Glutamatergic neuron (in vitro differentiated cells): ENCODE measurements at regions not wholly inside any gene's neighbourhood (a gene's known extent, or its start where the extent isn't known, plus 50 kb on each side); places are given as distances from the start of the nearest gene placed in this dataset.

ENCODE experiments used
- DNase-seq: peaks from one replicate; pipeline ENCODE4 v3.0.0; 2022
- H3K27ac Mint-ChIP-seq: one replicate; pipeline ENCODE4 v1.8.0; 2020; ENCODE audit warnings: mild to moderate bottlenecking, mixed read lengths, inconsistent platforms; ENCODE audit not compliant: unreplicated experiment
- H3K27me3 Mint-ChIP-seq: one replicate; pipeline ENCODE4 v1.8.0; 2020; ENCODE audit warnings: mild to moderate bottlenecking, moderate library complexity, mixed read lengths, inconsistent platforms; ENCODE audit not compliant: unreplicated experiment
- H3K36me3 Mint-ChIP-seq: one replicate; pipeline ENCODE4 v1.8.0; 2020; ENCODE audit warnings: mild to moderate bottlenecking, mixed read lengths, inconsistent platforms; ENCODE audit not compliant: unreplicated experiment
- H3K4me1 Mint-ChIP-seq: one replicate; pipeline ENCODE4 v1.8.0; 2020; ENCODE audit warnings: mild to moderate bottlenecking, low read depth, mixed read lengths, inconsistent platforms; ENCODE audit not compliant: unreplicated experiment
- H3K4me3 Mint-ChIP-seq: one replicate; pipeline ENCODE4 v1.8.0; 2020; ENCODE audit warnings: mild to moderate bottlenecking, mixed read lengths, inconsistent platforms; ENCODE audit not compliant: unreplicated experiment
- H3K9me3 Mint-ChIP-seq: one replicate; pipeline ENCODE4 v1.8.0; 2020; ENCODE audit warnings: mild to moderate bottlenecking, moderate library complexity, mixed read lengths, inconsistent platforms; ENCODE audit not compliant: unreplicated experiment
- CTCF ChIP-seq: fragments of 200-600 bp; sonication (generic); IDR thresholded peaks from one replicate; pipeline ENCODE4 v1.5.0; 2021; ENCODE audit not compliant: partially characterized antibody, unreplicated experiment

- no peaks in the 10 kb centered on the region for H3K4me1 Mint-ChIP-seq
- H3K27me3 Mint-ChIP-seq: no peaks in the 10 kb centered on the region
- no peak for TF ChIP-seq CTCF
- H3K36me3 Mint-ChIP-seq: no peaks in the 10 kb centered on the region
- no peak overlapping the region for H3K27ac Mint-ChIP-seq
- no peaks in the 10 kb centered on the region for H3K9me3 Mint-ChIP-seq
- DNase-seq: no peak
- H3K4me3 Mint-ChIP-seq: no peak overlapping the region
Observed at GRCh38 chr21:20308586-20309315, 689.5 kb upstream of the NCAM2 start.

GRCh38 chr21:20311234-20311787 is 686.9 kb upstream of the NCAM2 start:
- no peak for TF ChIP-seq CTCF
- DNase-seq: no peak
- no peak overlapping the region for H3K27ac Mint-ChIP-seq
- no peaks in the 10 kb centered on the region for H3K27me3 Mint-ChIP-seq
- no peak overlapping the region for H3K4me3 Mint-ChIP-seq
- H3K4me1 Mint-ChIP-seq: no peaks in the 10 kb centered on the region
- H3K9me3 Mint-ChIP-seq: peaks cover 1% of the 10 kb centered on the region
- H3K36me3 Mint-ChIP-seq: no peaks in the 10 kb centered on the region

GRCh38 chr21:20313013-20313412 is 685.2 kb upstream of the NCAM2 start:
- H3K27me3 Mint-ChIP-seq: no peaks in the 10 kb centered on the region
- DNase-seq: no peak

GRCh38 chr21:20315042-20315441 is 683.2 kb upstream of the NCAM2 start:
- no peak for TF ChIP-seq CTCF

More at GRCh38 chr21:20313013-20313412, 685.2 kb upstream of the NCAM2 start:
- no peaks in the 10 kb centered on the region for H3K36me3 Mint-ChIP-seq
- H3K27ac Mint-ChIP-seq: no peak overlapping the region
- H3K4me3 Mint-ChIP-seq: no peak overlapping the region
- H3K4me1 Mint-ChIP-seq: no peaks in the 10 kb centered on the region
- no peak for TF ChIP-seq CTCF
- peaks cover 1% of the 10 kb centered on the region for H3K9me3 Mint-ChIP-seq

GRCh38 chr21:20329636-20330035 is 668.6 kb upstream of the NCAM2 start:
- no peaks in the 10 kb centered on the region for H3K4me1 Mint-ChIP-seq
- no peak for TF ChIP-seq CTCF
- no peak for DNase-seq

More at GRCh38 chr21:20315042-20315441, 683.2 kb upstream of the NCAM2 start:
- no peak for DNase-seq
- no peaks in the 10 kb centered on the region for H3K36me3 Mint-ChIP-seq
- H3K27me3 Mint-ChIP-seq: no peaks in the 10 kb centered on the region
- no peak overlapping the region for H3K27ac Mint-ChIP-seq
- H3K4me1 Mint-ChIP-seq: no peaks in the 10 kb centered on the region
- H3K9me3 Mint-ChIP-seq: peaks cover 1% of the 10 kb centered on the region
- no peak overlapping the region for H3K4me3 Mint-ChIP-seq

More at GRCh38 chr21:20329636-20330035, 668.6 kb upstream of the NCAM2 start:
- Mint-ChIP-seq H3K9me3 (no peaks in the 10 kb centered on the region), H3K27ac (no peak overlapping the region), H3K4me3 (no peak overlapping the region), H3K27me3 (peaks cover 1% of the 10 kb centered on the region), H3K36me3 (no peaks in the 10 kb centered on the region)
